ENCODE measurements at regions not wholly inside any gene's neighbourhood (a gene's known extent, or its start where the extent isn't known, plus 50 kb on each side); places are given as distances from the start of the nearest gene placed in this dataset.

DNA sequence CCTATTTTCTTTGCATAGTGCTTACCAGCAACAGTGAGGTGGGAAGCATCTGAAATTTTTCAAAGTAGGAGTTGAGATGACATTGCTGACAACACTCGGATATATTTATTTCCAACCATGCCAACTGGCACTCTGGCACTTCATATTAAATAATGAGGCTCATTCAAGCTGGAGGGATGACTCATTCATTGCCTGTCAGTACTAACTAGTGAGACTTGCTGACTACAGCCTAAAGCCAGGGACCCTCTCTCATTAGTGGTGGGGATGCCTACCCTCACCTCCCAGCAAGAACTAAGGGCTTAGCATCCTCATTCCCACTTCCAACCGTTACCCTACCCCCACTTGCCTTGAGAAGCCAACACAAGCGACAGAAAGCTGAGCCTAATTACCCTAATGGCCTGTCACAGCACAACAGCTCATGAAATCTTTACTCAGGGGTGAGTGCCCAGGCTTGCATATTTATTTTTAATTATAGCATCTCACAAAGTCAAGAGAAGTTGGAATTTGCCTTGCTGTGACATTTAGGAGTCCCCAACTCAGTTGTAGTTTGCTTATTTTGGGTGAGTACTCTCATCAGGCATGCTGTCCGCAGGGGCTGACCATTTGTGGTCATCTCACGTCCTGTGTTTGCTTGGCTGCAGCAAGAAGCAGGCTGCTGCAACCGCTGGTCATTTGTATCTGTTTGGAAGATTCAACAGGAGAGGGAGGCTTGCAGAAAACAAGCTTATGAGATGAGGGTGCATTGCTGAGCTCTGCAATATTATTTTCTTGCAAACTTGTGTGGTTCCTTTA, 181.6 kb upstream of the POU2AF2 start:
- no peaks in the 10 kb centered on the region for H3K27me3 ChIP-seq (ENCODE audit: low read length)
- no peak overlapping the region for H3K9ac ChIP-seq (ENCODE audit: low read length)
- no peaks in the 10 kb centered on the region for H3F3A ChIP-seq (ENCODE audit: insufficient read depth)
- TF ChIP-seq, protein P1, sequence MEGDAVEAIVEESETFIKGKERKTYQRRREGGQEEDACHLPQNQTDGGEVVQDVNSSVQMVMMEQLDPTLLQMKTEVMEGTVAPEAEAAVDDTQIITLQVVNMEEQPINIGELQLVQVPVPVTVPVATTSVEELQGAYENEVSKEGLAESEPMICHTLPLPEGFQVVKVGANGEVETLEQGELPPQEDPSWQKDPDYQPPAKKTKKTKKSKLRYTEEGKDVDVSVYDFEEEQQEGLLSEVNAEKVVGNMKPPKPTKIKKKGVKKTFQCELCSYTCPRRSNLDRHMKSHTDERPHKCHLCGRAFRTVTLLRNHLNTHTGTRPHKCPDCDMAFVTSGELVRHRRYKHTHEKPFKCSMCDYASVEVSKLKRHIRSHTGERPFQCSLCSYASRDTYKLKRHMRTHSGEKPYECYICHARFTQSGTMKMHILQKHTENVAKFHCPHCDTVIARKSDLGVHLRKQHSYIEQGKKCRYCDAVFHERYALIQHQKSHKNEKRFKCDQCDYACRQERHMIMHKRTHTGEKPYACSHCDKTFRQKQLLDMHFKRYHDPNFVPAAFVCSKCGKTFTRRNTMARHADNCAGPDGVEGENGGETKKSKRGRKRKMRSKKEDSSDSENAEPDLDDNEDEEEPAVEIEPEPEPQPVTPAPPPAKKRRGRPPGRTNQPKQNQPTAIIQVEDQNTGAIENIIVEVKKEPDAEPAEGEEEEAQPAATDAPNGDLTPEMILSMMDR (IDR thresholded peaks at IDR 0.05; ENCODE audit: insufficient read depth, low read length, poor library complexity, severe bottlenecking): no peak
- no peak for TF ChIP-seq EZH2phosphoT487 (conservative IDR thresholded peaks at IDR 0.05; ENCODE audit: low read length)
- H2AFZ ChIP-seq (ENCODE audit: low read depth, low read length, severe bottlenecking): no peak overlapping the region
- no peaks in the 10 kb centered on the region for H3K9me2 ChIP-seq (replicated peaks; ENCODE audit: insufficient read depth, low read length)
- H3K4me2 ChIP-seq (ENCODE audit: low read depth, low read length, poor library complexity, severe bottlenecking): no peak overlapping the region
- no peaks in the 10 kb centered on the region for H3K36me3 ChIP-seq (ENCODE audit: low read length)
- H3K9me3 ChIP-seq (ENCODE audit: insufficient read depth, low read length): peaks cover 7% of the 10 kb centered on the region; the same call in 1 of the 2 replicates
- H3K79me2 ChIP-seq (ENCODE audit: insufficient read depth, low read length): no peaks in the 10 kb centered on the region
- no peak overlapping the region for H3K27ac ChIP-seq (ENCODE audit: low read depth, low read length)
- no peak overlapping the region for H3K4me3 ChIP-seq (ENCODE audit: insufficient read depth, low read length, poor library complexity, severe bottlenecking)
- H4K20me1 ChIP-seq (ENCODE audit: low read depth, low read length): no peaks in the 10 kb centered on the region

DNA sequence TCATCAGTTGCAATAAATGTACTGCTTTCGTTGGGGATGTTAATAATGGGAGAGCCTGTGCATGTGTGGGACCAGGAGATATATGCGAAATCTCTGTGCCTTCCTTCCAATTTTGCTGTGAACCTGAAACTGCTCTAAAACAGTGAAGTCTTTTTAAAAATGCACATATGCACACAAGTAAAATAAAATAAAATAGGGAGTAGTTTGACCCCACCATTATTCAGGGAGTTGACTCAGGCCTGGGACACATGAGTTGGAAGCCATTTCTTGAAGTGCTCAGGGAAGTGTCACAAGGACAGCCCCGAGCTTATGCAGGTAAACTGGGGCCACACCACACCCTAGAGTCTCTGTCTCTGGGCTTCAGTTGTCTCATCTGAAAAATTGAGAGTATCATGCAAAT, 183.1 kb upstream of the POU2AF2 start:
- Histone ChIP-seq H3K9me2 (replicated peaks; ENCODE audit: insufficient read depth, low read length) (no peaks in the 10 kb centered on the region), H3K4me3 (ENCODE audit: insufficient read depth, low read length, poor library complexity, severe bottlenecking) (no peak overlapping the region), H3K9ac (ENCODE audit: low read length) (no peak overlapping the region), H3K27ac (ENCODE audit: low read depth, low read length) (no peak overlapping the region), H3K9me3 (ENCODE audit: insufficient read depth, low read length) (no peaks in the 10 kb centered on the region), H3K79me2 (ENCODE audit: insufficient read depth, low read length) (no peaks in the 10 kb centered on the region), H3K36me3 (ENCODE audit: low read length) (0 out of 2 replicates have a peak, but pooled peaks cover 4% of the 10 kb centered on the region), H3F3A (ENCODE audit: insufficient read depth) (no peaks in the 10 kb centered on the region), H3K4me2 (ENCODE audit: low read depth, low read length, poor library complexity, severe bottlenecking) (no peak overlapping the region), H4K20me1 (ENCODE audit: low read depth, low read length) (no peaks in the 10 kb centered on the region), H2AFZ (ENCODE audit: low read depth, low read length, severe bottlenecking) (no peak overlapping the region), H3K27me3 (ENCODE audit: low read length) (no peaks in the 10 kb centered on the region)
- TF ChIP-seq, protein P1 (IDR thresholded peaks at IDR 0.05; ENCODE audit: insufficient read depth, low read length, poor library complexity, severe bottlenecking): no peak
- TF ChIP-seq EZH2phosphoT487 (conservative IDR thresholded peaks at IDR 0.05; ENCODE audit: low read length): no peak

DNA sequence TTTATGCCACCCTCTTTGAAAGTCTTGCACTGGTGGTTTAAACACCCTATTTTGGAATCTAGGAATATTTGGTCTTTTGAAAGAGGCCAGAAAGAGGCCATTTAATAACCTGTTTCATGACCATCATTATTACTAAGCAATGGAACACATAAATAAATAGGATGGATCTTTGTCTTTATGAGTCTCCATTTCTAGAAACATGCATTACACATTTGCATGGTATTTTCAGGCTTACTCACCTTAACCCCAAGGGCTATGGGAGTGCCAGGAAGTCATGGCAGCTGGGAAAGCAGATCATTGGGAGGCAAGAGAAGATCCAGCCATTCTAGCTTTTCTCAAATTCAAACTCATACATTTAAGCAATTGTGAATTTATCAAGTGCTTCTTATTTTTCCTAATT, 185.8 kb upstream of the POU2AF2 start:
- 0 out of 2 replicates have a peak, but pooled peaks cover 4% of the 10 kb centered on the region for H3K36me3 ChIP-seq (ENCODE audit: low read length)
- TF ChIP-seq, protein P1 (IDR thresholded peaks at IDR 0.05; ENCODE audit: insufficient read depth, low read length, poor library complexity, severe bottlenecking): no peak
- no peak for TF ChIP-seq EZH2phosphoT487 (conservative IDR thresholded peaks at IDR 0.05; ENCODE audit: low read length)
- H3K4me3 ChIP-seq (ENCODE audit: insufficient read depth, low read length, poor library complexity, severe bottlenecking): no peak overlapping the region
- no peak overlapping the region for H3K27ac ChIP-seq (ENCODE audit: low read depth, low read length)
- no peaks in the 10 kb centered on the region for H4K20me1 ChIP-seq (ENCODE audit: low read depth, low read length)
- H3K79me2 ChIP-seq (ENCODE audit: insufficient read depth, low read length): no peaks in the 10 kb centered on the region
- H3F3A ChIP-seq (ENCODE audit: insufficient read depth): no peaks in the 10 kb centered on the region
- H3K9ac ChIP-seq (ENCODE audit: low read length): no peak overlapping the region
- H3K9me2 ChIP-seq (replicated peaks; ENCODE audit: insufficient read depth, low read length): no peaks in the 10 kb centered on the region
- no peaks in the 10 kb centered on the region for H3K9me3 ChIP-seq (ENCODE audit: insufficient read depth, low read length)
- no peaks in the 10 kb centered on the region for H3K27me3 ChIP-seq (ENCODE audit: low read length)
- H3K4me2 ChIP-seq (ENCODE audit: low read depth, low read length, poor library complexity, severe bottlenecking): no peak overlapping the region
- no peak overlapping the region for H2AFZ ChIP-seq (ENCODE audit: low read depth, low read length, severe bottlenecking)
